OCI-LY7 (cell line): ENCODE measurements at regions not wholly inside any gene's neighbourhood (a gene's known extent, or its start where the extent isn't known, plus 50 kb on each side); places are given as distances from the start of the nearest gene placed in this dataset.

ENCODE experiments used
- EZH2phosphoT487 ChIP-seq: fragments of 200-600 bp; sonication (generic); IDR thresholded peaks from 2 replicates; pipeline ENCODE4 v1.6.1; 2018; ENCODE audit warnings: low read depth, borderline replicate concordance, mild to moderate bottlenecking, mixed run types, antibody characterized with exemption, low read length, moderate library complexity, mixed read lengths
- TF ChIP-seq, protein P1 (sequence below): fragments of 200-600 bp; sonication (generic); conservative IDR thresholded peaks from 2 replicates; pipeline ENCODE4 v1.5.1; 2014; ENCODE audit warnings: mild to moderate bottlenecking, antibody characterized with exemption, low read length, moderate library complexity, mixed read lengths

DNA sequence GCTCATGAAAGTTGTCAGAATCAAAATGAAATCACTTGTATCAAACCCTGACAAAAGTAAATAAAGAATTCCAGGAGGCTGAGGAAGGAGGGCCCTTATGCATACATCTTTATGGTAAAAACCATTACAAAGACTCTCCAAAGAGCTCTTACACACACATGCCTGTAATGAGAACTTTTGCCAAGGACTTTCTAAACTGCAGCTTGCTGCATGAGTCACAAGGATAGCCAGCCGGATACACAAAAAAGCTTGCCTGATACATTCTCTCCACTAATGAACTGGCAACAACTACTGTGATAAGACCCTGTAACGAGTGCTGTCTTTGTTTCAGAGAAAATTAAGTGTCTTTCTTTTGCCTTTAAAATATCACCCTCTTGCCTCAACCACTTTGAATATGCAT is 618.1 kb downstream of the PPP4R3C start:
- no peak for TF ChIP-seq EZH2phosphoT487
- TF ChIP-seq, protein P1, sequence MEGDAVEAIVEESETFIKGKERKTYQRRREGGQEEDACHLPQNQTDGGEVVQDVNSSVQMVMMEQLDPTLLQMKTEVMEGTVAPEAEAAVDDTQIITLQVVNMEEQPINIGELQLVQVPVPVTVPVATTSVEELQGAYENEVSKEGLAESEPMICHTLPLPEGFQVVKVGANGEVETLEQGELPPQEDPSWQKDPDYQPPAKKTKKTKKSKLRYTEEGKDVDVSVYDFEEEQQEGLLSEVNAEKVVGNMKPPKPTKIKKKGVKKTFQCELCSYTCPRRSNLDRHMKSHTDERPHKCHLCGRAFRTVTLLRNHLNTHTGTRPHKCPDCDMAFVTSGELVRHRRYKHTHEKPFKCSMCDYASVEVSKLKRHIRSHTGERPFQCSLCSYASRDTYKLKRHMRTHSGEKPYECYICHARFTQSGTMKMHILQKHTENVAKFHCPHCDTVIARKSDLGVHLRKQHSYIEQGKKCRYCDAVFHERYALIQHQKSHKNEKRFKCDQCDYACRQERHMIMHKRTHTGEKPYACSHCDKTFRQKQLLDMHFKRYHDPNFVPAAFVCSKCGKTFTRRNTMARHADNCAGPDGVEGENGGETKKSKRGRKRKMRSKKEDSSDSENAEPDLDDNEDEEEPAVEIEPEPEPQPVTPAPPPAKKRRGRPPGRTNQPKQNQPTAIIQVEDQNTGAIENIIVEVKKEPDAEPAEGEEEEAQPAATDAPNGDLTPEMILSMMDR = no peak
